Right ventricle myocardium inferior (tissue), 1 donor: ENCODE measurements at regions not wholly inside any gene's neighbourhood (a gene's known extent, or its start where the extent isn't known, plus 50 kb on each side); places are given as distances from the start of the nearest gene placed in this dataset.

Experiments used
- ATAC-seq: fragments of 200-7000 bp; cut with Tn5 transposase; one replicate; pipeline ENCODE4 v1.9.1; 2020; ENCODE audit warnings: mild to moderate bottlenecking, moderate library complexity
- DNase-seq: peaks from one replicate; pipeline ENCODE4 v3.0.0; 2021; ENCODE audit errors: missing footprints
- intact Hi-C: fragments of 100-400 bp; cut with DNase I; formaldehyde crosslinking; loops from one replicate; pipeline ENCODE4 v1.11.0; 2022
- donor health status: DM: no; HTN: yes; CAD: no; lungs with severe emphysema.

DNA sequence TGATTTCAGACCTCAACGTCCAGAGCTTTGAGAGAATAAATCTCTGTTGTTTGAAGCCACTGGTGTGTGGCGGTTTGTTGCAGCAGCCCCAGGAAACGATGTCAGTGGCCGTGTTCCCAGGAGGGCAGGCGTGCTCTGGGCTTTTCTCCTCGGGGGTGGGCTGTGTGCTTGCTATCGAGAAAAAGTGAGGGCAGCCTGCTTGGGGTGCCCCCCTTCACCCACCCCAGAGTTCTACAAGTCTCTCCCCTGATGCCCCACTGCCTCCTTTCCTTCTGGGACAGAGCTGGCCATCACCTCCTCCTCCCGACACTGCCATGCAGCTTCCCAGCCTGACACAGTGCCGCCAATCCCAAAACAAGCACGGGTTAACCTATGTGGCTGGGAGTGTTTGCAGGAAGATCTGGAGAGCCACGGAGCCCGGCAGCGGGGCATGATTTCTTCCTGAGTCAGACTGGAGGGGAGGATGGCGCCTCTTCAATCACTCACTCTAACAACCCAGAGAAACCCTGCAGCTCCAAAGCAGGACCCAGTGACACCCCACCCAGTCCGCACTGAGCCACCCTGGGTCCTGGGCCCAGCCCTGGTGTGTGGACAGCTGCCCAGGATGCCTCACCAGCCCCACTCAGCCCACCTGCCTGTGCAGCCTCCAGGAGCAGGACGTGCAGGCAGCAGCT, 213.7 kb upstream of the RAB6C start:
- intact Hi-C loops: no loop called here
- DNase-seq: no peak

DNA sequence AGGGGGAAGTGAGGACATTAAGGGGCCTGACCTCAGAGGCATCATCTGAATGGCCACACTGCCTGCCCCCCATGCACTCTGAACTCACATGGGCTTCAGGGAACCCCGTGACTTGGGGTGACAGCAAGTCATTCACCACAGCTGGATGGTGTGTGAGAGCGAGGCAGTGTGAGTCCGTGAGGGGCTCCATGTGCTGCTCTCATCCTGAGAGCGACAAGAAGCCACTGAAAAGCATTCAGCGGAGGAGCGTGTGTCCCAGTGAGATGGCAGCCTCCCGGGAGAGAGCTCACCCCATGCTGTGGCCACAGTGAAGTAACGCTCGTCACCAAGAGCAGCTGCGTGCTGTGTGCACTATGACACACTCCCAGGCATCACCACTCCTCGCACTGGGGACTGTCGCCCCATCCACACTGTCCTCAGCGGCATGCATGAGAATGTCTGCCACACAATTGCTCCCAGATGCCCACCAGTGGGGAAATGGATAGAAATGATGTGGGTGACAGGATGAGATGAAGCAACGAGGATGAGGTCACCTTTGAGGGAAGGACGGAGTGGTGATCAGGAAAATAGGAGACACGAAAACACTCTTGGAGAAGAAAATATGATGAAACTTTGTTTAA, 213.0 kb upstream of the RAB6C start:
- intact Hi-C loops: no loop called here
- no peak for ATAC-seq
- no peak for DNase-seq

More for the DNA sequence above, 213.7 kb upstream of the RAB6C start:
- ATAC-seq: no peak

DNA sequence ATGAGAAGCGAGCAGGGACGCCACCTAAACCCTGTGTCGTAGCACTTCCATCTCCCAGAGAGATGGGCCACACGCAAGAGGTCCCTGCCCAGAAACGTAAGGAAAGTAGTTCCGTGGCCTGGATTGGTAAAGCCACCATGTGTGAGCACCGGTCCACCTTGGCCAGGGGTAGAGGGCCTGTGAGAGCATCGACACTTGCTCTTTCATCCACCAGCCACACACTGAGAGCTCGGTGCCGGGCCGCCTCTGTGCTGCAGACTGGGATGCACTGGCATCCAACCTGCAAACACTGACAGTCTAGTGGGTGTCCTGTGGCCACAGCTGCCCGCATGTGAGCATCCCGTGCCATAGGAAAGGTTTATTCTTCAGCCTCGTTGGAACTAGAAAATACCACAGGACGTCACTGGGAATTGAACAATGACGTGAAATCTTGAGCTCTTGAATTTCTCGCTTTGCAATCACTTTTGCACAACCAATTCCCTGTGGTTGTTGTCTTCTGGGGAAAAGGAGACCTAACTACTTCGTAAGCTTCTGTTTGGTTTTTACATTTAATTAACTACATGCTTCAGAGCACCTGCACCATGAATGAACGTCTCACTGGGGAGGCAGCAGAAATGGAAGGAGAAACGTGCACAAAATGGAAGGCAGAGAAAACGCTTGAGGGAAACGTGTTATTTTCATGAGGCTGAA, 212.0 kb upstream of the RAB6C start:
- DNase-seq: no peak
- no peak for ATAC-seq
- intact Hi-C loops: no loop called here

DNA sequence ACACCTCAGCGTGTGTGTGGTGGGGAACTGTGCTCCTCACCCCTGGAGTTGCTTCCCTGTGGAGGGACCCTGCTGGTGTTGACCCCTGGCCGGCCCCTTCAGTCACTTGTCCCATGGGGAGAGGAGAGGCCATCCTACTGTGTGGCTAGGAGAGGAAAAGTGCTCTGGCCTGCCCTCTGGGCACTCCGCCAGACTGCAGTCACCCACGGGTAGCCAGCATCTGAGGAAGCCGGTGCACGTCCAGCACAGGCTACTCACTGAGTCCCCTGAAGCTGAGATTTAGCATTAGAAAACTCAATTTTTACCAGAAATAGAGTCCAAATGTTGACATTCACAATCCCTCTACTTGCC, 211.5 kb upstream of the RAB6C start:
- intact Hi-C loops: no loop called here
- ATAC-seq: no peak

DNA sequence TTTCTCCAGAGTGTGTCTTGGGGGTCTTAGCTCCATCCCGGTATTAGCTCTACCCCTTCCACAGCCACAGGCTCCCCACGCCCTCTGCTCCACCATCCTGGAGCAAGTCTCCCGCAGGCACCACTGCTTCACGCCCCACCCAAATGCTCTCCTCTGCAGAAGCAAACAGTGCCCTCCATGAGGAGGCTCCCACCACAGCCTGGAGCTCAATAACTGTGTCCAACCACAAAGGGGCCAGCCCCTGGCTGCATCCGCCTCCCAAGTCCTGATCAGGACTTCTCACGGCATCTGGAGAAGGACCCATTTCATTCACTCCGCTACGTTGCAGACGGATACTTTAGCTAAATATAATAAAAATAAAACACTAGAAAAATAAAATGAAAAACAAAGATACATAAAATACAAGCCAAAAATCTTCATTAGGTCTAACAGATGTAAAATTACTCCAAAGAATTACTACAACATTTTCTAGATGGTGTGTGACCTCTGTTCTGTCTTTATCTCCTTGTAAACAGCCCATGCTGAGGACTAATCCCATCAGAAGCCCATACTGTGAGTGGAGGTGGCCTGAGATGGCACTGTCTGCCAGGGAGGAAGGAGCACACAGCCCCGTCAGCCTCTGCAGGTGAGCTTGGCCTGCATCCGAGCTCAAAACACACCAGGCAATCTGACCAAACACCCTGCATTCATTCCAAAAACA, 210.8 kb upstream of the RAB6C start:
- ATAC-seq (no peak), DNase-seq (no peak)
- intact Hi-C loops: no loop called here

More for the DNA sequence above, 211.5 kb upstream of the RAB6C start:
- no peak for DNase-seq

DNA sequence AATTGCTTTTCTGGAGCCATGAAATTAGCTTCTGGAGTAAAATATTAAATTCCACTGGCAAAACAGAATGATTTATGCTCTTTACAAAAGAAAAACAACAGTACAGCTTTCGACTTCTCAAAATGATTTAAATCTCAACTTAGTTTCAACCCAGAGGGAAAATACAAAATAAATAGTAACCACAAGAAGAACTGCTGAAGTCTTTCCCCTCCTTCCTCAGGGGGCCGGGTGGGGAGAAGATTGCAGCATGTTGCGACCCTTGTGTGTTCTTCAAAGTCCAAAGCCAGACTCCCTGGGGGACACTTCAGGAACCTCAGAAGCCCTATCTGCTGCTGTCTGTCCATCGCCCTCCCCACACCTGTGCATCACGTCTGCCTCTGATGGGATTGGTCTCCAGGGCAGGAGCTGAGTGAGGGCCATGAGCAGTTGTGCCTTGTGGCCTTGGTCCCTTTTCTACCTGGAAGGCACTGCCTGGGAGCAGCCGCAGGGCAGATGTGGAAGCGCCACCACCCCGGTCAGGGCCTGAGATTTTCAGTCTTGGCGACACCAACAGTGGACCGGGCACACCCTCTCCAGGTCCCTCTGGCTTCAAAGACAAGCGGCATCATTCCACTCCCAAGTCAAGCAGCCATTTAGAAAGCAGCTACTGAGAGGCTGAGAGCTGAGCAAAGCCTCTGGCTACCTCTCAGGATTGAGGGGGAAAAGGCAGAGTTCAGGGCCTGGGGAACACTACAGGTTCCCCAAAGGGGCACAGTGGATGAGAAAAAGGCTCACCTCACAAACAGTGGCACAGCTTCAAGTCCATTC, 210.1 kb upstream of the RAB6C start:
- ATAC-seq (no peak), DNase-seq (no peak)
- intact Hi-C loops: no loop called here

DNA sequence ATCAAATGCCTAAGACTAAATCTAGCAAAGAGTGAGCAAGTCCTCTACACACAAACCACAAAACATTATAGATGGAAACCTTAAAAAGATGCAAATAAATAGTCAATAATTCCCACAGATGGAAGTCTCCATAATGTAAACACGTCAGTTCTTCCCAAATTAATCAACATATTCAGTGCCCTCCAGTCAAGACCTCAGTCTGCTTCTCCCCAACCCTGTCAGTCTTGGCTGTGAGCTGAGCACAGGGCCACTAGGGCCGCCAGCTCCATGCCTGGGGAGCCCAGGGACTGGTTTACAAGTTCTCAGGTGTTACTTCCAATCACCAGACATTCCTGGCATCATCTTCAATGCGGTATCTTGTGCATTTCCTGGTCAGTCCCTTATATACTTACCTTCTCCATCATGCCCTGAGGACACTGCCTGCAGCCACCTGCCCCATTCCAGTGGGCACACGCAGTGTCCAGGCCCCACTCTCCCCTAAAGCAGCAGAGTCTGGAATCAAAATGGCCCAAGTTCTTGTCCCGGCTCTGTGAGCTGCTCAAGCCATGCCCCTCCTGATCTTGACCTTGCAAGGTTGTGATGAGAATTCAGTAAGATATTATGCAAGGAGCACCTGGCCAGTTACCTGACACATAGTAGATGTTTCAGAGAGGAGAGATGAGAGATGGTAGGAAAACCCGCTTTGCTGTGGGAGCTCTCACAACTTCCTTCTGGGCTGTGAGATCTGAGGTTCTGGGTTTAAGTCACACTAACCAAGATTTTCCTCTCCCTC, 207.9 kb upstream of the RAB6C start:
- ATAC-seq: no peak
- DNase-seq: no peak
- intact Hi-C loops: no loop called here

DNA sequence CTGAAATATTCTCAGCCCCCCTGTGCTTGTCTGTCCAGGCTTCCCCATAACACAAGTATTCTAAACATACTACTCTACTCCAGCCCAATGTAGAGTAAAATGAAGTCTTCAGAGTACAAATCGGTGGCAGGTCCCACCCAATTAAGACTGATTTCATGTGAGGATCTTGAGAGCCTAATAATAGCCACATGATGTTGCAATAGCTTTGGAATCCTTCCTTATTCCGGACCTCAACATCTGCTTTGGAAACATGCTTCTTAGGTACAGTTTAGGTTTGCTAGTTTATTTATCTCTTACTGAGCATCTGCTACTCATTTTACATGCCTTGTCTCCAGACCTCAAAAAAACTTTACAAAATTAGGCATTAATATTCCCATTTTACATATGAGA, 207.3 kb upstream of the RAB6C start:
- no peak for DNase-seq

DNA sequence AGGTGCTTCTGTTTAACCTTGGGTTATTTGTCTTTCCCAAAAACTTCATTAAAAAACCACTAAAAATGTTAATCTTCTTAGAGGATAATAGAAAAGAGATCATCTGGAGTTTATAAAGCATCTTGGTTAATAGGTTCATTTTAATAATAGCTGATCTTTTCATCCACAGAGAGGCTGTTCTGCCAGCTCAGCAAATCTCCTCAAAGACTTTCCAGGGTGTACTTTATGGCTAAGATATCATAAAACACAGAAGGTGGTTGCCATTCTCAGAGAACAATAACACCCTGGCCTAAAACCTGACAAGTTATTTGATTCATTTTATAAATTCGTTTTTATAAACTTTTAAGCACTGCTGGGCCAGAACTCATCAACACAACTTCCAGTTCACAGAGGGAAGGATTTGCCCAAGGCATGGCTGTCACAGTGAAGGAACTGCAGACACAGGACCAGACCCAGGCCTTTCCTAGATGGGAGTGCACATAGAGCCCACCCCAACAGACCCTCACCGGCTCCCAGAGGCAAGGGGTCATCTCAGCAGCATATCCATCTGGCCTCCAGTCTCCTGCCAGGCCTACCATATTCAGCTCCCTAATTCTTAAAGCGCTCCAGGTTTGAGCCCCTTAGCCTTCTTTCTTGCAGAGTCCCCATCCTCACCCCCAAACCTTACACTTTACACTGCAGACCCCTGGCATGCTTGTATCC, 203.4 kb upstream of the RAB6C start:
- DNase-seq (no peak), ATAC-seq (no peak)
- intact Hi-C loops: no loop called here

More for the DNA sequence above, 207.3 kb upstream of the RAB6C start:
- intact Hi-C loops: no loop called here
- ATAC-seq: peak; percentile 42

DNA sequence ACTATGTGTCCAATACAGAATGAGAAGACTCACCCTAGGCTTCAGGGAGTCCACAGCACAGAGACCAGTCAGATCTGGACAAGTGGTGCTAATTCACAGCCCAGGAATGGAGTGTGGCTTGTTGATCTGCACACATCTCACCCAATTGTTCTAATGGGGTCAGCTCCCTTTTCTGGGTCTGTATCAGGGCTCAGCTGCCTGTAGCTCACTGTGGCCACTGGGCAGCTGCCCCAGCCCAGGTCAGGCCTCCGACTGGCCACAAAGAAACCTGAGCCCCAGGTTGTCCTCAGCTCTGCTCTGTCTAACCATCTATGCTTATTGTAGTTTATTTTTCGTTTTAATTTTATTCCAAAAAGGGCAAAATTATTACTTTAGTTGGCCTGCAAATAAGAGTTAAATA, 202.3 kb upstream of the RAB6C start:
- ATAC-seq: no peak
- DNase-seq: no peak

DNA sequence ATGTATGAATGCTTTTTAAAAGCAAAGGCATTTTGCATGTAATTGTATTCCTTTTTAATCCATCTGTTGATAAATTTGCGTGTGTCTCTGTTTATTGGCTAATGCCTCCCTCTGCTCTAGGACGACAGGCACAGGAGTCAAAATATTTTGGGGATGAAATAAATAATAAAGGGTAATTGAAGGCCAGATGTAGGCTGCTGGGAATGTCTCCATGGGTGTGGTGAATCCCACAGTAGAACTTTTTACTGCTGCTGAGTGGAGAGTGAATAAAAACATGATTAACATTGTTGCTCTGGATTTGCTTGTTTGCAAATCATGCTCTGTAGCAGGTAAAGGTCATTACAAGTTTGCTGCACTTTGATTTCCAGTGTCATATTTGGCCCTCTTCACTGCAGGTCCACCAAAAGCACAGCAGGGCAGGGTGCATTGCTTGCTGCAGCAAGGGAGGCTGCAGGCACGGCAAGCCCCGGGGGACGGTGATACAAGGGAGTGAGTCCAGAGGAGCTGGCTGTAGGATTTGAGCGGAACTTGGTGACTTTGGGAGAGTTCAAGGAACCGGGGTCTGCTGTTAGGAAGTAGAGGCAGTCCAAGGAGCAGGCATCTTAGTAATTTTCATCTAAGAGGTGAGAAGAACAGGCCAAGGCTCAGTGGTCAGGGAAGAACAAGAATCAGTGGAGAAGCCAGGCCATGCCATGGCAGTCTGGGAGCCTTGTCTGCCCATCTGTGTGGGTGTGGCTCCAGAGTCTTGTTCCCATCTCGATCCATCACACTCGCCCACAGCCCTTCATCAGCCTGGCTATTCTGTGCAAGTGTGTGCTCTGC, 201.5 kb upstream of the RAB6C start:
- intact Hi-C loops: no loop called here
- DNase-seq (no peak), ATAC-seq (no peak)

More for the DNA sequence above, 202.3 kb upstream of the RAB6C start:
- intact Hi-C loops: no loop called here

DNA sequence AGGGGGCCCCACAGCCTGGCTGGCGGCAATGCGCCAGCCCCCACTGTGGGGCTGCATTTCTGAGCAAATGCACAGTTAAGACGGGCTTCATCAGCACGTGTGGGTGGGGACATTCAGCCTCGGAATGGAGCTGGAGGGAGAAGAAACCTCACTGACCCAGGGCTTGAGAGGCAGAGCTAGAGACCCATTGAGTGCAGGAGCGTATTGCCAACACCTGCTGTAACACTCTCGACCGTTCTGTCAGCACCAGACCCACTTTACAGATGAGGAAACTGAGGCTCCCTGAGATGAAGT, 200.9 kb upstream of the RAB6C start:
- ATAC-seq (no peak), DNase-seq (no peak)
- intact Hi-C loops: no loop called here

DNA sequence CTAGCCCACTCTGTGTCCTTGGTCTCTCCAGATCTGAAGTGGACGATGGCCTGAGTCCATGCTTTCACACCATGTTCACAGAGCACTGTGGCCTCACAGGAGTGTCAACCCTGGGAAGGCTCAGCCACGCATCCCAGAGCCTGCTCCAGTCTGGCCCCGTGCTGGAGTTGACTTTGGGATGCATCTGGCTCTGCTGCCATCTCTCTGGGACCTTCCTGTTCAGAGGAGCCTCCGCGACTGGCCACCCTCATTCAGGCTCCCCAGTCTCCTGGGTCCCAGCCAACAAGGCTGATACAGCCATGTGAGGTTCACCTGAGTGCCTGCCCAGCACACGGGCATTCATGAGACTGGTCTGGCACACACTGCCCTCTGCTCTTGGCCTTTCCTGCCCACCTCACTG, 199.7 kb upstream of the RAB6C start:
- no peak for DNase-seq
- ATAC-seq: no peak
- intact Hi-C loops: no loop called here

DNA sequence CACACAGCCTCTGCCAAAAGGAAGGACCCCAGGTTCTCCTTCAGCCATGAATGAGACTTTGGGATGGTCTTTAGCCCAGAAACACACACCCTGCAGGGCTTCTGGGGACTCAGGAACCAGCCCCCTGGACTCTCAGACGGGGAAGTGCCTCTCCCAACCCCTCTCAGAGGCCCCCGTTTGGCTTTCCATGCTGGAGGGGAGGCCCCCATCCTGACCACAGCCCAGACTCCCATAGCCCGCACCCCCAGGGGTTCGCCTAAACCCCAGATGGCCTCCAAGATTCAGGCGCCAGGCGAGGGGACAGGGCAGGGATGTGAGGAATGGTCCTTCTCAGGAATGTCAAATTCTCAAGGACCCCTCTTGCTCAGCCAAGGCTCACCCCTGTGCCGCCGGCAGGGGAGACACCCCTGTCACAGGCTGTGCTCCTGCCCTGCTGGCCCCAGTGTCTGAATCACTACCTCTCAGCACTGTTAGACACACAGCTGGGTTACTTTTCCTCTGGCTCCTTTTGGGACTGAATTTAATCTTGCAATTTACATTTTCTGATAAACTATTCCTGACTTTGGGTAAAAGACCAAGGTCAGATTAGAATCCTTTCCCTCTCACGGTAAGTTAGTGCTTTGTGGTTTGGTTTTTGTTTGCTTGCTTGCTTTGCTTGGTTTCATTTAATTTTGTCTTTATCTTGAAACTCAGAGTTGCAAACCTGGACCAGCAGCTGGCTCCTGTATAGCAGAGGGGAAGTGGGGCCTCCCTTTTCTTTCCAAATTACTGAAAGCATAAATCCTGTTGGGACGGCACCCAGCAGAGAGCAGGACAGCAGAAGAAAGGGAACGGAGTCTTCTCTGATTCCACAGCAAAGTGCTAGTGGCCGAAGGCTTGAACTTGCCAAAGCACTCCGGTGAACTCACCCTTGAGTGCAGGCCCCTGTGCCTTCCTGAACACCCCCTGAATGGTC, 198.9 kb upstream of the RAB6C start:
- DNase-seq (no peak), ATAC-seq (no peak)
- intact Hi-C loops: no loop called here

DNA sequence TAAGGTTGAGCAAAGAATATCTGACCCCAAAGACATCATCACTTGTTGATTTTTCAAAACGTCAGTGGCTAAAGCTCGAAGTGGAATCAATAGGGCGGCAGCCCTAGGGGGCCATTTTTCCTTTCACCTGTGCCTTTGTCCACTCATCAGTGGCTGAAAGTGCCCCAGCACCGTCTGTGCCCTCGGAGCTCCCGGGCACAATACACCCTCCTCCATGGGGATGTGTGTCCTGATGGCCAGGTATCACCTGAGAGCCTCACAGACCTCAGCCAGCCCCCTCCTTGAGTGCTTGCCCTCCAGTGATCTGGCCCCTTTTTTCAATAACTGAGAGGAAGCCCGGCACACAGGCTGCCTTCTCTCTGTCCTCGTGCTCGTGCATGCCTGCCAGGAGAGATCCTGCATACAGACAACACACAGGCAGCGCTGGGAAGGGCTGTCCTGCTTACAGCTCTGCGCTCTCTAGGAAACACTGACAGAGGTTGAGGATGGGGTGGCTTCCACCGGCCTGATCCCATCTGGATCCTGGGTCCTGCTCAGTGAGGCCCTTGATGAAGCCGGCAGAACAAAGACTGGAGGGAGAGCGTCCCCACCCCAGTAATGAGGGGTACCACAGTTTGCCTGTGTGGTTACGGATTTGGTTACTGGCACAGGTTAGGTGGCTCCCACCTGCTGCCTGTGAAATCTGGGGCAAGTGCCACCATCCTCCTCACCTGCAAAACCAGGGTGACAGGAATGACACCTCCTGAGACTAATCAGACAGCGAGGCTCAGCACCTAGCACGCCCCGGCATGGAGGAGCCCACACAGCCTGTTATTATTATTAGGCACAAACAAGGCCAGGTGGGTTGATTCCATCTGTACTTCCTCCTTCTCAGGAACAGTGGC, 197.5 kb upstream of the RAB6C start:
- DNase-seq (no peak), ATAC-seq (no peak)
- intact Hi-C loops: no loop called here
